ENCODE measurements at regions not wholly inside any gene's neighbourhood (a gene's known extent, or its start where the extent isn't known, plus 50 kb on each side); places are given as distances from the start of the nearest gene placed in this dataset.

DNA sequence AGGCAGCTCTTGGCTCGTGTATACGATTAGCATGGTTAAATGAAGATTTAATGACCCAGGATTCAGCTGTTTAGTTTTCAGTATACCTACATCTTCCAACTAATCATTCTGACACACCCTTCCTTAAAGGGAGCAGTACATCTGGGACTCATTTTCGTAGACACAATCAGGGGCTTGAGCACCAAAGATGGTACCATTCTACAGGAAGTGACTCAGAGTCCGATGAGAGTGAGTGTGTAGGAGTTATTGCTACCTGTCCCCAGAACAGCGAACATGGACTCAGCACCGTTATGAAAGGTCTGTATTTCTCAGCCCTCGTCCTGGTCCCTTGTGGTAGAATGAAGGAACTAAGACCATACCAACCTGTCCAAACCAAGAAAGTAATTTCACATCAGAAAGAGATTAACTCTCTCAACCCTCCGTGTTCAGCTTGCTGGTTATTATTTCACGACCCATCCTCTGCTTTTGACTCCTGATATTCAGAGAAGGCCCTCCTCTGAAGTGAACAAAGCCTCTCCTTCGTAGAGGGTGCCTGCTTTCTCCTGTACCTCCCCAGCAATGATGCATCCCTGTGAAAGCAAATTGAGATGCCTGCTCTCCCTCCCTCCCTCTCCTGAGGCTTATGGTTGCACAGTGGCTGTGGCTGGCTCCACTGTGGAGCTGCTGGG lies 214.8 kb downstream of the MTX2 start:
- in situ Hi-C loops (cut with HindIII; ENCODE audit: low sequenced_read_pairs), result no loop called here
- TF ChIP-seq, protein P1, sequence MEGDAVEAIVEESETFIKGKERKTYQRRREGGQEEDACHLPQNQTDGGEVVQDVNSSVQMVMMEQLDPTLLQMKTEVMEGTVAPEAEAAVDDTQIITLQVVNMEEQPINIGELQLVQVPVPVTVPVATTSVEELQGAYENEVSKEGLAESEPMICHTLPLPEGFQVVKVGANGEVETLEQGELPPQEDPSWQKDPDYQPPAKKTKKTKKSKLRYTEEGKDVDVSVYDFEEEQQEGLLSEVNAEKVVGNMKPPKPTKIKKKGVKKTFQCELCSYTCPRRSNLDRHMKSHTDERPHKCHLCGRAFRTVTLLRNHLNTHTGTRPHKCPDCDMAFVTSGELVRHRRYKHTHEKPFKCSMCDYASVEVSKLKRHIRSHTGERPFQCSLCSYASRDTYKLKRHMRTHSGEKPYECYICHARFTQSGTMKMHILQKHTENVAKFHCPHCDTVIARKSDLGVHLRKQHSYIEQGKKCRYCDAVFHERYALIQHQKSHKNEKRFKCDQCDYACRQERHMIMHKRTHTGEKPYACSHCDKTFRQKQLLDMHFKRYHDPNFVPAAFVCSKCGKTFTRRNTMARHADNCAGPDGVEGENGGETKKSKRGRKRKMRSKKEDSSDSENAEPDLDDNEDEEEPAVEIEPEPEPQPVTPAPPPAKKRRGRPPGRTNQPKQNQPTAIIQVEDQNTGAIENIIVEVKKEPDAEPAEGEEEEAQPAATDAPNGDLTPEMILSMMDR (IDR thresholded peaks at IDR 0.05; ENCODE audit: low read depth, low read length, missing control alignments), result no peak

DNA sequence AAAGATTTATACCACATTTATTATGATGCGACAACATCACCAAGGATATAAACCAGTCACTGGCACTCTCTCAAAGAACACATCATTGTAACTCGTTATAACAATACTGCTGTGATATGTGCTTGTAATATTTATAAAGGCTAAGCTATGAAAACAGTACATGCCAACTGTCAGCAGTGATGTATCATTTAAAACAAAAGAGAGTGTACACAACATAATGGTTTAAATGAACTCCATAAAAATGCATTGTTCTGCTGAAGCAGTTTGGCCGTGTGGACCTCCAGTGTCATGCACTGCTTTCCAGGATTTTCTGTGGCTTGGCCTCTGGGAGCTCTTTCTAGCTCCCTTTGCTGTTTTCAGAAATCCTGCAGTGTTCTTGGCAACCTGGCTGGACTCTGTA lies 215.6 kb downstream of the MTX2 start:
- in situ Hi-C loops (cut with HindIII; ENCODE audit: low sequenced_read_pairs), result no loop called here
- no peak overlapping the region for H3K4me3 ChIP-seq (ENCODE audit: low read depth, low read length)
- DNase-seq (ENCODE audit: low read depth), result peak; percentile 86
- TF ChIP-seq, protein P1 (IDR thresholded peaks at IDR 0.05; ENCODE audit: low read depth, low read length, missing control alignments), result no peak

More for the DNA sequence above, 214.8 kb downstream of the MTX2 start:
- no peak for DNase-seq (ENCODE audit: low read depth)
- H3K4me3 ChIP-seq (ENCODE audit: low read depth, low read length), result no peak overlapping the region

DNA sequence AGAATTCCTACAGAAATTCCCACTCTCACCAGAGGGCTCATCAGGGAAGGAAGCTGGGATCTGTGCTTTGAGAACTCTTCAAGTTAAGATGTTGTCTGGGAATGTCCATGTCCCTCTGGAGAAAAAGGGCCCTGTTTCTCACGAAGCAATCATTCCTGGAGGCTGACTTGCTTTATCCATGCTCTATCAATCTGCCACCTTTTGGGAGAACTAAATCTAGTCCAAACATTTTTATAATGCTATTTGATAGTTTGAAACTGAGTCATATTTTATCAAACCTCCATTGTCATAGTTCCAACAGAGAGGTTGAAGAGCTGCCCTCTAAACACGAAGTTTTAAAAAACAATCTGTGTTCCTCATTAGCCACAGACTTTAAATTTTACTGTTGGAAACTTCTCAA lies 219.2 kb downstream of the MTX2 start:
- in situ Hi-C loops (cut with HindIII; ENCODE audit: low sequenced_read_pairs), result no loop called here
- no peak overlapping the region for H3K4me3 ChIP-seq (ENCODE audit: low read depth, low read length)
- TF ChIP-seq, protein P1 (IDR thresholded peaks at IDR 0.05; ENCODE audit: low read depth, low read length, missing control alignments), result no peak
- DNase-seq (ENCODE audit: low read depth), result no peak

DNA sequence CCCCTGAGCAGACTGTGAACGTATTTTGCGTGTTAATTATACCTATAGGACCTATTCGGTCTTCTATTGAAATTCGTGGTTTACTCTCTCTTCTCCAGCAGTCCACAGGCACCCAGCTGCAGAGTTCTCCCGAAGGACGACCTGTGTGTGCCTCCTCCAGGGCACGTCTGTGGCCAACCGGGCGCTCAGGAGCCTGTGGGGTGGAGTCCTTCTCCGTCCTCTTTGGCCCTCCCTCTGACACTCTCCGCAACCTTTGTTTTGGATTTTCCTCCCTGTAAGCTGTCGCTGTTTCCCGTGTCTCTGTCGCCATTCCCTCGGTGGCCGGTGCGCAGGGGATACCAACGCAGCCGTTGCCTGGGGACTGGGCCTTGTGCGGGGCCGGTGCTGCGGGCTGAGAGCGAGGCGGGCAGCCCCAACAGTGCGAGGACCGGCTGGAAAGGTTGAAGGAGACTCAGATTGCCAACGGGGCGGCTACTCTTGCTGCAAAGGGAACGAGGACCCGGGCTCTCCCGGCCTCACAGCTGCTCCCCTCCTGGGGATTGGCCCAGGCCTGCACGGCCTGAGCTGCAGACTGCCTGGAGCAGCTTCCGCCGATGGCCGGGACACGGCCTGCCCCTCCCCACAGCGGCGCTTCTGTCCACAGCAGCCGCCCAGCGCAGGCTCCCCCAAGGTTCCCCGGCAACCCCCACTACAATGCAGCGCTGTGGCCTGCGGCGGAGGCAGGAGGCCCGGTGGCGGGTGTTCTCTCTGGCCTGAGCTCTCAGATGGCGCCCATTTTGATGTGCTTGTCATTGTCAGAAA lies 221.0 kb downstream of the MTX2 start:
- no peak for DNase-seq (ENCODE audit: low read depth)
- in situ Hi-C loops (cut with HindIII; ENCODE audit: low sequenced_read_pairs), result no loop called here
- TF ChIP-seq, protein P1 (IDR thresholded peaks at IDR 0.05; ENCODE audit: low read depth, low read length, missing control alignments), result no peak
- no peak overlapping the region for H3K4me3 ChIP-seq (ENCODE audit: low read depth, low read length)

DNA sequence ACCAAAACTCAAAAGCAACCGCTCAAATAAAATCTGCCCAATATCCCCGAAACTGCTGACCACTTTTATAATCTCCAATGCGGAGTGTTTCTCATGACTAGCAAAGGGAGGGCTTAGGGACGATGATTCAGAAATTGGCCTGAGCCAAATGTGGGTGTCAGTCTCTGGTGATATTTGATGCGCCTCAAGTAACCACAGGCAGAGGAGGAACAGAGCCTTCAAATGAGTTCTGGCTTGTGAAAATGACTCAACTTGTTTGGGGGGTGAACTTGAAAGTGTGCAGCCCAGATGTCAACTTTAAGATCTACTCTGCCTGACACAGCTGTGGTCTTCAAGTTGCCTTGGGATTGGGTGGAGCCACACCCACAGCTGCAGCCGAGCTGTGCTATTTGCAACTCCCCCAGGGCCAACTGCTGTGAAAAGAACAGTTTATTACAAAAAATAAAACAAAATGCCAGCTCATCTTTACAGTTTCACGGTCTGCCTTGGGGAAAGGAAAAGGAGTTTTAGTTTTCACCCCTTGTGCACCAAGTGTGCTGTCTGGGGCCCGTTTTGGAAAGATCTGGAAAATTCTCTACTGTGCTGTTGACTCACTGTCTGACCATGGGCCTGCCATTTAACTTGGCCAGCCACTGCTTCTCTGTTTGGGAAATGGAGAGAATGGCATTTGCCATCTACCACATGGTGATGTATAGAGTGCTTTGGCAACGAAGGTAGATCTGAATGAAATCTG lies 222.1 kb downstream of the MTX2 start:
- in situ Hi-C loops (cut with HindIII; ENCODE audit: low sequenced_read_pairs), result no loop called here
- H3K4me3 ChIP-seq (ENCODE audit: low read depth, low read length), result no peak overlapping the region
- DNase-seq (ENCODE audit: low read depth), result peak; percentile 96
- TF ChIP-seq, protein P1 (IDR thresholded peaks at IDR 0.05; ENCODE audit: low read depth, low read length, missing control alignments), result no peak

DNA sequence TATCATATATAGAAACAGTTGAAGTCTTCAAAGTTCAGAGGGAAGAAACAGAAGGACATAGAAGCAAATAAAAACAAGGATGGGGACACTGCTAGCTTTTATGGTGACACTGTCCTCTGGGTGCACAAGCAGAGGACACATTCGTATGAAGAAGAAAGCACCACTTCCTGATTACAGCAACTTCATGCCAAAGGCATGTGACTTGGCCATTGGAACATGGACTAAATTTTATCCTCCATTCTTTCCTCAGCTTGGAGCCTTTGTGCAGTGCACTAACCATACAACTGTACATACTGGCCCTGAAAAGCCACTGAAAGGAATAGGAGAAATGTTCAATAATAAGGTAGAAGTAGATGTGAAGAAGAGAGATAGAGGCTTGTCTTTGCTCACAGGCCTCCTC lies 223.3 kb downstream of the MTX2 start:
- no peak overlapping the region for H3K4me3 ChIP-seq (ENCODE audit: low read depth, low read length)
- no peak for DNase-seq (ENCODE audit: low read depth)
- in situ Hi-C loops (cut with HindIII; ENCODE audit: low sequenced_read_pairs), result no loop called here
- TF ChIP-seq, protein P1 (IDR thresholded peaks at IDR 0.05; ENCODE audit: low read depth, low read length, missing control alignments), result no peak

Data from astrocyte of the cerebellum (primary cell).